ENCODE measurements at regions not wholly inside any gene's neighbourhood (a gene's known extent, or its start where the extent isn't known, plus 50 kb on each side); places are given as distances from the start of the nearest gene placed in this dataset.
A peak's percentile ranks its signal among the peaks of the same experiment; 100 is the strongest.

DNA sequence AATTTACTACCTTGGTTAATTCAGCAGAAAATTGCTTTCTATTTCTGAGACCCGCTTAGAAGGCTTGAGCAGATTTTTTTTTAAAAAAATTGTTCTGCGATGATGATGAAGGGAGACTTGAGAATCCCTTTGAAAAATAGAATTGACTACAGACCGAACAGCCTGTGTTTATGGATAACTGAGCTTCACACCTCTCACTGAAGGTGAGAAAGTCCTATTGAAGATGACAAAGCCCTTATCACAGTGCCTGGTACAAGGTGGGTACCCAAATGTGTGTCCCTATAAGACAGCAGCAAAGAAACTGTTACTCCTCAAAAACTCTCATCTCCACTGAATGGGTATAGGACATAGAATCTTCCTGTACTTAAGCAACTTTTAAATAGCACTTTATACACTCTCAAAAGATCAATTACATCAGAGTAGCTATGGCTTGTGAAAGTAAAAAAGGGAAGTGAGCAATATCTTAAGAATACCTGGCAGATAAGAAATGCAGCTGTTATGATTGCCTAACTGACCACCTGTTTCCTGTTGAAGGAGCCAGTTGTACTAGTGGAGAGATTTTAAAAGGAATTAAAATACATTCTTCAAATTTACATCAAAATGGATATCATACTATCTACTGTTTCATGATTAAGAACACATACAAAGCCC lies 419.7 kb downstream of the CHSY3 start (continued):
- TF ChIP-seq, protein P1, sequence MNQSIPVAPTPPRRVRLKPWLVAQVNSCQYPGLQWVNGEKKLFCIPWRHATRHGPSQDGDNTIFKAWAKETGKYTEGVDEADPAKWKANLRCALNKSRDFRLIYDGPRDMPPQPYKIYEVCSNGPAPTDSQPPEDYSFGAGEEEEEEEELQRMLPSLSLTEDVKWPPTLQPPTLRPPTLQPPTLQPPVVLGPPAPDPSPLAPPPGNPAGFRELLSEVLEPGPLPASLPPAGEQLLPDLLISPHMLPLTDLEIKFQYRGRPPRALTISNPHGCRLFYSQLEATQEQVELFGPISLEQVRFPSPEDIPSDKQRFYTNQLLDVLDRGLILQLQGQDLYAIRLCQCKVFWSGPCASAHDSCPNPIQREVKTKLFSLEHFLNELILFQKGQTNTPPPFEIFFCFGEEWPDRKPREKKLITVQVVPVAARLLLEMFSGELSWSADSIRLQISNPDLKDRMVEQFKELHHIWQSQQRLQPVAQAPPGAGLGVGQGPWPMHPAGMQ (IDR thresholded peaks at IDR 0.05; ENCODE audit: borderline replicate concordance), result no peak
- TF ChIP-seq, protein P2, sequence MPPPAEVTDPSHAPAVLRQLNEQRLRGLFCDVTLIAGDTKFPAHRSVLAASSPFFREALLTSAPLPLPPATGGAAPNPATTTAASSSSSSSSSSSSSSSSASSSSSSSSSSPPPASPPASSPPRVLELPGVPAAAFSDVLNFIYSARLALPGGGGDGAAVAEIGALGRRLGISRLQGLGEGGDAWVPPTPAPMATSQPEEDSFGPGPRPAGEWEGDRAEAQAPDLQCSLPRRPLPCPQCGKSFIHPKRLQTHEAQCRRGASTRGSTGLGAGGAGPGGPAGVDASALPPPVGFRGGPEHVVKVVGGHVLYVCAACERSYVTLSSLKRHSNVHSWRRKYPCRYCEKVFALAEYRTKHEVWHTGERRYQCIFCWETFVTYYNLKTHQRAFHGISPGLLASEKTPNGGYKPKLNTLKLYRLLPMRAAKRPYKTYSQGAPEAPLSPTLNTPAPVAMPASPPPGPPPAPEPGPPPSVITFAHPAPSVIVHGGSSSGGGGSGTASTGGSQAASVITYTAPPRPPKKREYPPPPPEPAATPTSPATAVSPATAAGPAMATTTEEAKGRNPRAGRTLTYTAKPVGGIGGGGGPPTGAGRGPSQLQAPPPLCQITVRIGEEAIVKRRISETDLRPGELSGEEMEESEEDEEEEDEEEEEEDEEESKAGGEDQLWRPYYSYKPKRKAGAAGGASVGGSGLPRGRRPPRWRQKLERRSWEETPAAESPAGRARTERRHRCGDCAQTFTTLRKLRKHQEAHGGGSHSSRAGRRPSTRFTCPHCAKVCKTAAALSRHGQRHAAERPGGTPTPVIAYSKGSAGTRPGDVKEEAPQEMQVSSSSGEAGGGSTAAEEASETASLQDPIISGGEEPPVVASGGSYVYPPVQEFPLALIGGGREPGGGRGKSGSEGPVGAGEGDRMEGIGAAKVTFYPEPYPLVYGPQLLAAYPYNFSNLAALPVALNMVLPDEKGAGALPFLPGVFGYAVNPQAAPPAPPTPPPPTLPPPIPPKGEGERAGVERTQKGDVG (CRISPR knock-in tag; IDR thresholded peaks at IDR 0.05), result no peak
- TF ChIP-seq USF2 (IDR thresholded peaks at IDR 0.05; ENCODE audit: borderline replicate concordance, low read depth, low read length) (no peak), RUNX3 (IDR thresholded peaks at IDR 0.05; ENCODE audit: low read length) (peak; percentile 70), STAT3 (IDR thresholded peaks at IDR 0.05; ENCODE audit: low read depth, low read length) (no peak), RAD21 (IDR thresholded peaks at IDR 0.05; ENCODE audit: insufficient read depth, low read depth, low read length) (no peak), POLR2A (IDR thresholded peaks at IDR 0.05; ENCODE audit: low read depth, low read length) (no peak), FOXK2 (IDR thresholded peaks at IDR 0.05) (no peak), ZBED1 (IDR thresholded peaks at IDR 0.05; ENCODE audit: borderline replicate concordance) (peak; percentile 64; the same call in 1 of the 2 replicates), ESRRA (IDR thresholded peaks at IDR 0.05; ENCODE audit: low read length) (no peak), ETV6 (conservative IDR thresholded peaks at IDR 0.05 in 1 of 2, IDR thresholded peaks at IDR 0.05 in 1 of 2; ENCODE audit: borderline replicate concordance in 1 of 2, low read depth in 1 of 2) (0 out of 4 replicates have a peak, but pooled peaks of 1 of the 2 experiments have one; percentile 56), HSF1 (IDR thresholded peaks at IDR 0.05; ENCODE audit: low read depth, low read length) (0 out of 2 replicates have a peak, but pooled peaks have one; percentile 40)
- TF ChIP-seq, protein P3, sequence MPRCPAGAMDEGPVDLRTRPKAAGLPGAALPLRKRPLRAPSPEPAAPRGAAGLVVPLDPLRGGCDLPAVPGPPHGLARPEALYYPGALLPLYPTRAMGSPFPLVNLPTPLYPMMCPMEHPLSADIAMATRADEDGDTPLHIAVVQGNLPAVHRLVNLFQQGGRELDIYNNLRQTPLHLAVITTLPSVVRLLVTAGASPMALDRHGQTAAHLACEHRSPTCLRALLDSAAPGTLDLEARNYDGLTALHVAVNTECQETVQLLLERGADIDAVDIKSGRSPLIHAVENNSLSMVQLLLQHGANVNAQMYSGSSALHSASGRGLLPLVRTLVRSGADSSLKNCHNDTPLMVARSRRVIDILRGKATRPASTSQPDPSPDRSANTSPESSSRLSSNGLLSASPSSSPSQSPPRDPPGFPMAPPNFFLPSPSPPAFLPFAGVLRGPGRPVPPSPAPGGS (IDR thresholded peaks at IDR 0.05; ENCODE audit: borderline replicate concordance, insufficient read depth, low read depth, low read length, poor library complexity, severe bottlenecking), result no peak
- TF ChIP-seq, protein P4, sequence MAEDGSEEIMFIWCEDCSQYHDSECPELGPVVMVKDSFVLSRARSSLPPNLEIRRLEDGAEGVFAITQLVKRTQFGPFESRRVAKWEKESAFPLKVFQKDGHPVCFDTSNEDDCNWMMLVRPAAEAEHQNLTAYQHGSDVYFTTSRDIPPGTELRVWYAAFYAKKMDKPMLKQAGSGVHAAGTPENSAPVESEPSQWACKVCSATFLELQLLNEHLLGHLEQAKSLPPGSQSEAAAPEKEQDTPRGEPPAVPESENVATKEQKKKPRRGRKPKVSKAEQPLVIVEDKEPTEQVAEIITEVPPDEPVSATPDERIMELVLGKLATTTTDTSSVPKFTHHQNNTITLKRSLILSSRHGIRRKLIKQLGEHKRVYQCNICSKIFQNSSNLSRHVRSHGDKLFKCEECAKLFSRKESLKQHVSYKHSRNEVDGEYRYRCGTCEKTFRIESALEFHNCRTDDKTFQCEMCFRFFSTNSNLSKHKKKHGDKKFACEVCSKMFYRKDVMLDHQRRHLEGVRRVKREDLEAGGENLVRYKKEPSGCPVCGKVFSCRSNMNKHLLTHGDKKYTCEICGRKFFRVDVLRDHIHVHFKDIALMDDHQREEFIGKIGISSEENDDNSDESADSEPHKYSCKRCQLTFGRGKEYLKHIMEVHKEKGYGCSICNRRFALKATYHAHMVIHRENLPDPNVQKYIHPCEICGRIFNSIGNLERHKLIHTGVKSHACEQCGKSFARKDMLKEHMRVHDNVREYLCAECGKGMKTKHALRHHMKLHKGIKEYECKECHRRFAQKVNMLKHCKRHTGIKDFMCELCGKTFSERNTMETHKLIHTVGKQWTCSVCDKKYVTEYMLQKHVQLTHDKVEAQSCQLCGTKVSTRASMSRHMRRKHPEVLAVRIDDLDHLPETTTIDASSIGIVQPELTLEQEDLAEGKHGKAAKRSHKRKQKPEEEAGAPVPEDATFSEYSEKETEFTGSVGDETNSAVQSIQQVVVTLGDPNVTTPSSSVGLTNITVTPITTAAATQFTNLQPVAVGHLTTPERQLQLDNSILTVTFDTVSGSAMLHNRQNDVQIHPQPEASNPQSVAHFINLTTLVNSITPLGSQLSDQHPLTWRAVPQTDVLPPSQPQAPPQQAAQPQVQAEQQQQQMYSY (CRISPR knock-in tag; IDR thresholded peaks at IDR 0.05), result no peak
